NCI-H2196 treated with DMSO at 0.1 percent for 48 hours (cell line): ENCODE measurements at regions not wholly inside any gene's neighbourhood (a gene's known extent, or its start where the extent isn't known, plus 50 kb on each side); places are given as distances from the start of the nearest gene placed in this dataset.

Experiments
- DNase-seq: peaks from one replicate; lab custom pipeline; 2025; ENCODE audit not compliant: unreplicated experiment; lab: John Stamatoyannopoulos, UW

DNA sequence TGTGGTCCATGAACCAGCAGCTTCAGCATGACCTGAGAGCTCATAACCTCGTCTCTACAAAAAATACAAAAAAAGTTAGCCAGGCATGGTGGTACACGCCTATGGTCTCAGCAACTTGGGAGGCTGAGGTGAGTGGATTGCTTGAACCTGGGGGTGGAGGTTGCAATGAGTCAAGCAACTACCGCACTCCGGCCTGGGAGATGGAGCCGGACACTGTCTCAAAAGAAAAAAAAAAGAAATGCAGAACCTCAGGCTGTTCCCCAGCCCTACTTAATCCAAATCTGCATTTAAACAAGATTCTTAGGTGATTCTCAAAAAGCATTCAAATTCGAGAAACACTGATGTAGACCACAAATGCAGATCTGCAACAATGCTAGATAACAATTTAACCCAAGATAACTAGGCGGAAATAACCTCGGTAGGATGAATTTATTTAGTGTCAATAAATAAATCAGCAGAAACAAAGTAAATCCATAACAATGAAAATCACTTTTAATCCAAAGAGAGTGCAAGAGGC, 203.5 kb downstream of the SP3 start:
- DNase-seq: no peak

DNA sequence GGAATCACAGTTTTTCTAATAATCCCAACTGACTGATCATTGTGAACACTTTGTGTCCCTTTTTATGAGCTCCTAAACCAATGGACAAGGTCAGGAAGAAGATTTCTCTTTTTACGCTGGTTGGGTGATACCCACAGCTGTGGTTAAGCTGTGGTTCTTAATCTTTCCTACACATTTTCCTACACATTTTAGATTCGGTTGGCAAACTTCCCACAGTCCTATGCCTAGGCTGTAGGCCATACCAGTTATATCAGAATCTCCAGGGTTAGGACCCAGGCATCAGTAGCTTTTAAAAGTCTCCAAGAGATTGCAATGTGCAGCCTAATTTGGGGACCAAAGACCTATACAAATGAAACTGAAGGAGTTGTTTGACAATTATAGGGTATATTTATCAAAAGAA, 203.0 kb downstream of the SP3 start:
- no peak for DNase-seq

DNA sequence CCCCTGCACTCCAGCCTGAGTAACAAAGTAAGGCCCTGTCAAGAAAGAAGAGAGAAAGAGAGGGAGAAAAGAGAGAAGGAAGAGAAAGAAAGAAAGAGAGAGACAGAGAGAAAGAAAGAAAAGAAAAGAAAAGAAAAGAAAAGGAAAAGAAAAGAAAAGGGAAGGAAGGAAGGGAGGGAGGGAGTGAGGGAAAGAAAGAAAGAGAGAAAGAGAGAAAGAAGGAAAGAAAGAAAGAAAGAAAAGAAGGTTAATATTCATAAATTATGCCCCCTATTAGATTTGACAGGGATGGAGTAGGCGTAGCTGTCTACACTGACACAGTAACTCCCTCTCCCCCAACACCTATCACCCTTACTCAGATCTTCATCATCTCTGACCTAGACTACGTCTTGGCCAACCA, 202.3 kb downstream of the SP3 start:
- DNase-seq: no peak

DNA sequence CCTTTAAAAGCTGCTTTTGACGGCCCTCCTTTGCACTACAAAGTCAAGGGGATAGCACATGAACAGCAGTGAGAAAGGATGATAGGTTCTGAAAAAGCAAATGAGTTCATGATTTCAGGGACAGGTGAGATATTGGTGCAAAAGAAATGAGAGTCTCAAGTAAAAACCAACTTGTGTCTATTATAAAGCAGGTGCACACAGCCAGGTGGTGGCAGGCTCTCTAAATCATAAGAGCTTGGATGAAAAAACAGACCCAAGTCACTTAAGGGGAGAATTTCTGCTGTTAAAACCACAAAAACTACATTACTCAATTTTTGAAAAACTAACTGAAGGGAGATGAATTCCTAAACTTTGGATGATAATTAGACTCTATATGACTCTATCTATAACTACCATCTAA, 201.5 kb downstream of the SP3 start:
- no peak for DNase-seq

DNA sequence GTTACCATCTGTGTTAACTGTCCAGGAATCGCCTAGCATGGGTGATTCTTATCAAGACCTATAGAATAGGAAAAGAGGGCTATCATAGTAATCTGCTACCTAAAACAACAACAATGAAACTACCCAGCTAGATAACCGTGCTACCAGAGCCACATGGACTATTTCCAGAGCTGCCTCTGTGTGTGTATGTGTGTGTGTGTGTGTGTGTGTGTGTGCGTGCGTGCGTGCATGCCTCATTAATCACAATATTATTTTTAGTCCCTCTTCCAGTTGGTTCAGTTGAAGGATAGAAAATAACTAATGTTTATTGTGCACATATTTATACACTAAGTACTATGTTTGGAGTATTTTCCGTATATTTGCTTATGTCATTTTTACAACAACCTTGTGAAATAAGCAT, 201.1 kb downstream of the SP3 start:
- DNase-seq: no peak

DNA sequence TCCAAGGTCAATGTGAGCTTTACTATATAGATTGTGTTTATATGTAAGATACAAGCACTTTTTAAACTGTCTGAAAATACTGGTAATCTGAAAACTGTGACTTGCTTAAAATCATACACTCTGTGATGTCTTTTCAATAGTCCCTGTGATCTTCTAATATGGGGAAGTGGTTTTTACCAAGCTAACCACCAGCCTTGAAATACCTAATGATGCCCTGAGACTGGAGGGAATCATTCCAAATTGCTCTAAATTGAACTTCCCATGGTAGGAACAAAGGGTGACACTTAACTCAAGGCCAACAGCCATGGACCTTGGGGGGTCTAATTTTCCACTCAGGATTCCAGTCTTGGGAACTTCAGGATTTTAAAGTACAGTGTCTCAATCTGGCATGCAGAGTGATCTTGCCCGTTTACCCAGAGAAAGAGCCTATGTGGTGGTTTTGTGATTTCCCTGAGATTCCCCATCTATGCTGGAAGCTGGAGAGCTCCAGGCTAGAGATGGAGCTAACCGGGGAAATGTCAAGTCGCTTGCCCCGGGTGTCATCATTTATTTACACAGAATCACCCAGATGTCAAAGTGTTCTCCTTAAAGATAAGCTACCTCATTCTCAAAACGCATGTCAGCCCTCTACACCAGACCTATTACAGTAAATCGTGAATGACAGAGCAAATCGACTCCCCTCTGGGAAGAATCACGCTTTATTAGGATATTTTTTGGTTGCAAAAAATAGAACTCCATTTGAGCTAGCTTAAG, 198.5 kb downstream of the SP3 start:
- no peak for DNase-seq

DNA sequence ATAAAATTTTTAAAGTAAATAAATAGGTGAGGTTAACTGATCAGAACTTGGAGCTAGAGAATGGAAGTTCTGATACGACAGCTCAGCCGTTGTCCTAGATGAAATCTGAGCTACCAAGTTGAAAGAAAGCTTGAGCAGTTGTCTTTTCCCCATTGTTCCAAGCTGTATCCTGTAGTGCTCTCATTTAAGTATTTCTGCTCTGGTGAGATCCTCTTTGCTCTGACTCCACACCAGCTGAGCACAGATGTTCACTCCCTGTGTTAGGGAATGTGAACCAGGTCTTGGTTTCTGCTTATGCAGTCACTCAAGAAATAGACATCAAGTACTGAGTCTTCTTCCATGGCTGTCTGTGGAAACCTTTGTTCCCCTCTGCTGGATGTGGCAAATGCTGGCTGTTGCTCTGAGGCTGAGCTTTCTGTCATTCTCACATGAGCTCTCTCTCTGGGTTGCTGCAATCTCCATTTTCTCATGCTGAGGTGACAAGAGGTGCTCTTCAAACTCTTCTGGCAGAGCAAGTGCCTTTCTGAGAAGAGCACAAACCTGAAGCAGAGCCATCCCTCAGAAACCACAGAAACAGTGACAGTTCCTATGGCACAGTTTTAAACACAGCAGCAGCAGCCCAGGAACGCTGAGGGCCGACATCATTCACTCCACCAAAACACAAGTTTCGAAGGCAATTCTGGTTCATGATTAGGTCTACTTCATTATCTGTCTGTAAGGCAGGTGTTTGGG, 194.1 kb downstream of the SP3 start:
- no peak for DNase-seq

DNA sequence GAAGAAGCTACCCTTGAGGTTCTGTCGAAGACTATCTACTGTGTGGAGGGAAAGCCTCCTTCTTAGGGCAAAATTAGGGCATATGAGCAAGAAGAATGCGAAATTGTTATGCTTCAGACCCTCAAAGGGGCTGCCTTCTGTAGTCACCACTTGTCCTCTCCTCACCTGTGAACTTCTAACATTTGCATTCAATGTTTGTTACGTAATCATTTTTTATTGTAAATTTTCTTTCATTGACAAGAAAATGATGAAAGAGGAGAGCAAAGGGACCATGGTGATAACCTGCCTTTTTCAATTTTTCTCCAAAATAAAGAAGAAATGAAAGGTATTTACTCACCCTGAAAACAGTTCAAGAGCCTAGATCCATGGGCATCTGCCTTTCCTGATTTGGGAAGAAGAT, 193.0 kb downstream of the SP3 start:
- DNase-seq: no peak

DNA sequence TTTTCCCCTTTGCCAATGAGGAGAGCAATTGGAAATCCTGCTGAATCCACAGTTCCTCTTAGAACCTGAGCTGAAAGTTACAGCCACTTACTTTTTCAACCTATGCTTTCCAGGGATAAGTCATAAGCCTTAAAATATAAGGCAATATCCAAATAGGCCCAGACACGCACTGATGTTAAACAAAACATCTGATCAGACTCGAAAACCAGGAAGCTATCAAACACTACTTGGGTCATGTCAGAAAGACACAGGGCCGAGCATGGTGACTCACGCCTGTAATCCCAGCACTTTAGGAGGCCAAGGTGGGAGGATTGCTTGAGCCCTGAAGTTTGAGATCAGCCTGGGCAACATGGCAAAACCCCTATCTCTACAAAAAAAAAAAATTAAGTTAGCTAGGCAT, 192.1 kb downstream of the SP3 start:
- no peak for DNase-seq

DNA sequence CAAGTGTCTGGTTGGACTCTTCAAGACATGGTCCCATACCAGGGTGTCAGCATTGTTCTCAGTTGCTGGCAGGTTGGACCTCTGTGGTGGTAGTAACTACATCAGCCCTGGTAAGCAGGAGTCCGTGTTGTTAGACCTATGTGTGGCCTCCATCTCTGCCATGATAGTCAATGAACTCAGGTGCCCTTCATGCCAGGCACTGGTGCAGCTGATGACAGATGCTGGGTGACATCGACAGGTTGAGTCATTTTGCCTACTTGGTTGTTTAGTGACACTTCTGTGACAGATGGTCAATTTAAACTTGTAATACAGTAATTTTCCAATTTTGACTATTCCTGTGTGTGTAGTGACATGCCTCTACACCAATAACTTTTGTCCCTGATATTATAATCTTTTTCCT, 189.7 kb downstream of the SP3 start:
- DNase-seq: no peak

DNA sequence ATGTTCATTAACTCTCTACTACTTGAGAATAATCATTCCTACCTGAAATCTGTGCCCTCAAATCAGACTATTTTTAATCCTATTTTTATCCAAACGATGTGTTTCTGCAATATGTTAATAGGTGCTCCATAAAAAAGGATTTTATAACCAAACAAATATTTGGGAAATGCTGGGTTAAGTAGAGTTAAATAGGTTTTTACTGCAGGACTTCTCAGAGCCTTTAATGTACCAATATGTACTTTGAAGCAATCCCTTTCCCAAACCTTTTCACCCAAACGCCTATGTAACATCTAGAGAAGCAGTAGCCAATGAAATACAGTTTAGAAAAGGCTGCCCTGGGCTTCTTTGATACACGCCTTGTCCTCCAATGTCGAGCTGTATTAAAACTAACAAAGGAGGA, 182.5 kb downstream of the SP3 start:
- no peak for DNase-seq

DNA sequence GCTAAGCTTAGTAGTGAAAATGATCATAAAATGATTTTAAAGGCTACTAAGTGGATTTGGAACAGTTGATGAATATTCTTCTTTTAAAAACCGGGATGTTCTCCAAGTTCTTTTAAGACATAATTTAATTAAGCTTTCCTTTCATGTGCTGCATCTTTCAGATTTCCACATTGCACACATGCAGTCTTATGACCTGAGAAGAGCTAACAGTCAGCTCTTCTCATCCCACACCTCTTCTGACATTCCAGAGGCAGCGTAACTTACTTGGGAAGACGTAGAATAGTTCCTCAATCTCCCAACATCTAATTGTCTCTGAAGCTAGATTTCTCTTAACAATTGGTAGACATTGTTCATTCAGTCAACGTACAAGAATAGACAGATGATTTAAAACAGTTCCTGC, 181.8 kb downstream of the SP3 start:
- no peak for DNase-seq

DNA sequence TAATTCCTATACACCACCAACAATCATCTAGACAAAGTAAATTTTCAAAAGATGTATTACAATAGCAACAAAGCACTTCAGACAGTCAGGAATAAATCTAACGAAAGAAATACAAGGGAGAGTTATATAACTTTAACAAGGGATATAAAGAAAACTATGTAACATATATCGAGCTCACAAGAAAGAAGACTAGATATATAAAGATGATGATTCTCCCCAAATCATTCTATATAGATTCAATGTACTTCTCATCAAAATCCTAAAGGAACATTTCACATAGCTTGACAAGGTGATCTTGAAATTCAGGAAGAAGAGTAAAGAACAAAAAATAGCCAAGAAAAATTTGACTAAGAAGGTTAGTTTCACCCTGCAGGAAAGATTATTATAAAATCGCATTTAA, 179.4 kb downstream of the SP3 start:
- DNase-seq: no peak

DNA sequence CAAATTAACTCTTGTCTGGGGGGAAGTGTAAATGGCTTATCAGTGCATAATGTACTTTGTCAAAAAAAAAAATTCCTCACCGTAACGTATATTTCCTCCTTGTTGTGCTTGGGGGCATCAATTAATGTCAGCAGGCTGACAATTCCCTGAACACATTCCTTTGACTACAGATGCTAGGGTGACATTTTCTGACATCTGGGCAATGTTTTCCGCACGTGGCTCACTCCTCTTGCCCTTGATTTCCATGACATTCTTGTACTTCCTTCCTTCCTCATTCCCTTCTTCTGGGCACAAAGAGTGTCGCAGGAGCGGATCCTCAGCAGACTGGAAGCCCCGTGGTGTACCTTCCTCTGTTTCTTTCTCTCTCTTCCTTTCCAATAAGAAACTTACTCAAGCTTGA, 173.7 kb downstream of the SP3 start:
- DNase-seq: no peak

DNA sequence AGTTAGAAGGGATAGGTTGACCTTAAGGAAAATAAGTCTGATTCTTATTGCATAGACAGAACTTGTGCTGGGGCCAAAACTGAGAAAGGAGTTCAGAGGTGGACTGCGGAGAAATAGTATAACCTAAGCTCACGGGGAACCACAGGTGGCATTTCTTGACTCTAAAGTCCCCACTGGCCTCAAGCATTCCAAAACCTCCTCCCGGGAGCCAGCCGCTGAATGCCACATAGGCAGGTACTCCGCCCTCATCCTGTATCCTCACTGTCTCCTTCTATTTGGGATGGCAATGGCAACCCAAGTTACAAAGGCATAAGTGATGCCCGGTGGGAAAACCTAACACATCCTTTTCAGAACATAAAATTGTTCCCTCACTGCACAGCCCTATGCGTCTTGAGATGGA, 173.0 kb downstream of the SP3 start:
- no peak for DNase-seq

DNA sequence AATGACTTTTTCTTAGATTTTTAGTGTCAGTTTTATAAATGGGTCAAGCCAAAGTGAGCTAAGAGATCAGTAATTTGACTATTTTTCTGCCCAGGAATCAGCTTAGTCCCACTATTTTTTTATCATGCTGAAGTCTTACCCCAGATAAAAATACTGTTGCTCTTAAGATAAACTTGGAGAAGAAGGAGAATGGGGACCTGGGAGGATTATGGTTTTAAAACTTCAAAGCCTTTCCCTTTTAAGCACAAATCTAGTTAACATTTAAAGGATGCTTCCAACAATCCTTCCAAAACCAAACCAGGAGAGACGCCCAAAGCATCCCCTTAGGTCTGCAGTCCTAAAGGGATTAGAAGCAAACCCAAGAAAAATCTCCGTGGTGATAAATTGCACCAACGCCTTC, 172.4 kb downstream of the SP3 start:
- no peak for DNase-seq

DNA sequence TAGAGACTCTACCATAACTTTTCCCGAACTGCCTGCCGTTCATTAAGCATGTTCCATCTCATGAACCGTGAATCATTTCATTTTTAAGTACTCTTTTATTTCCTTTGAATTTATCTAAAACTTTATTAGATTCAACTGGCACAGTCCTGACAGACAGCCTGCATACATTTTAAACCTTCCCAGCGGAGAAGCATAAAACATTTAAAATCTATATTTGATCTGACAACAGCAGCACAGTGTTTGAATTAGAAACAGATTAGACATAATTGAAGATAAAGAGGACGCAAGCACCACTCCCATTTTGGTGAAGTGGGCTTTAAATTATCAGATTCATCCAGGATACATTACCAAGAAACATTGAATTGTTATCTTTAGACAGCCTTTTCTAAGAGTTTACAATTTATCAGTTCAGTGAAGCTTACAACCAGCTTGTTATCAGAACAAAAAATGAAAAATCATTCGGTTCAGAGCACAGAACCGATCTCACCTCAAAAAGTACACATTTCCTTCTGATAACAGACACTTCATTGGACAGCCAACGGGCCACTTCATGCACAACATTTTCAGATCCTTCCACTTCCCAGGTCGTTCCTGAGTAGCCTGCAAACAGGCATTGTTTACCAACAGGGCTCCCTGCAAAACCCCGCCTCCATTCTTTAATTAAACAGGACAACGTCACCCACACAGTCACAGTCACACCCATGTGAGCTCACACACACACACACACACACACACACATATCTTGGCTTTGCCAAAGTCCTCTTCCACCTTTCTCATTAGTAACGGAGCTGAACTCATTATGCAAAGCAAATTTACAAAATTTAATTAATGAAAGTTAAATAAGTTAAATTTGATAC, 171.2 kb downstream of the SP3 start:
- DNase-seq: no peak

DNA sequence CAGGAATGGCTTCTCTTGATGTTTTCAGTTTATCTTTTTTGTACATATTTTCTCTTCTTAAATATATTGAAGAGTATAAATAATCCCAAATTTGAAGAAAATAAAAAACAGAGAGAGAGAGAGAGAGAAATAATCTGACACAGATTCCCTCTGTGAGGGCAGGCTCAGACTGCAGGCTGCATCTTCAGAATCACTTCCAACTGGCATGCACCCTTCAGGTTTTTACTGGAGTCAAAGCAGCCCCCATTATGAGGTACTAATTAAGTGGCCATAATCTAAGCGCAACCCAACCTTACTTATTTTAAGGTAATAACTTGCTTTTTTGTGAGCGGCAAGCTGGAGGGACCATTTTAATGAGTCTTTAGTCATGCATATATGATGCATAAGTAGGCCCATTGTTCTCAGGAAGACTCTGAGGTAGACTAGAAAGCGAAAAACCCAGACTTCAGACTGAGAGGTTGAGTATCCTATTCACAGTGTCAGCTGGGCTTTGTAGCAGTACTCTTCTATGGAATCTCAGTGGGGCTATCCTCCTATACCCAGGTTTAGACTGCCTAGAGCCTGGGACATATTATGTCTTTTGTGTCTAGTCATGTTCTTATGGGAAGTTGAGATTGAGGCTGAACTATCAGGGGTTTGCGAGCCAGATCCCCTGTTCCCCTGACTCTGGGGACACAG, 167.4 kb downstream of the SP3 start:
- no peak for DNase-seq

DNA sequence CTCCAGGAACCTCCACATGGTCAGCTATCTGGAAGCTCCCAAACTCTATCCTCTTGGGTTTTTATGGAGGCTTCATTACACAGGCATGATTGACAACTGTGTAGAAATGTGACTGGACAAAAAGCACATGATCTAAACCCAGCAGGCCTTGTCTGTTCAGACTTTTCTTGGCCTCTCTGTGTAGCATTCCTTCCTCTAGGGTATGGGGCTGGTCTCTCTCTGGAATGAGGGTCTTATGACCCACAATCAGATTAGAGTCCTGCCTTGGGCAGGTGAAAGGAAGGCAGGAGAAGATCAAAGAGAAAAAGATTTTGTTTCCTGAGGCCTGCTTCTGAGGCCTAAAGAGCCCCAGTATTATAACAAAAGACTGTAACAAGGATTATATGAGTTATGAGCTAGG, 162.7 kb downstream of the SP3 start:
- DNase-seq: no peak

DNA sequence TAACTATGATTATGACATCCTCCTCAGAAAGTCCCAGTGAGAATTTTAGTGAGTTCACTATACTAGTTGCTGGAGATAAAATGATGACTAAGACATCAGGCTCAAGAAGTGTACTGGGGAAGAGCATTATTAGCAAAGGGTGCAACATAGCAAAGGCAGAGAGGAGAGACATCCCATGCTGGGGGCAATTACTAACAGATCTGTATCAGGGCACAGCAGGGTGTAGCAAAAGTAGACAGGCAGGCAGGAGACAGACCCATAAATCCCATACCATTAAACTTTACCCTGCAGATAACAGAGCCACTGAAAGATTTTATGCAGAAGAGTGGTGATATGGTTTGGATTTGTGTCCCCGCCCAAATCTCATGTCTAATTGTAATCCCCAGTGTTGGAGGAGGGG, 161.7 kb downstream of the SP3 start:
- no peak for DNase-seq

DNA sequence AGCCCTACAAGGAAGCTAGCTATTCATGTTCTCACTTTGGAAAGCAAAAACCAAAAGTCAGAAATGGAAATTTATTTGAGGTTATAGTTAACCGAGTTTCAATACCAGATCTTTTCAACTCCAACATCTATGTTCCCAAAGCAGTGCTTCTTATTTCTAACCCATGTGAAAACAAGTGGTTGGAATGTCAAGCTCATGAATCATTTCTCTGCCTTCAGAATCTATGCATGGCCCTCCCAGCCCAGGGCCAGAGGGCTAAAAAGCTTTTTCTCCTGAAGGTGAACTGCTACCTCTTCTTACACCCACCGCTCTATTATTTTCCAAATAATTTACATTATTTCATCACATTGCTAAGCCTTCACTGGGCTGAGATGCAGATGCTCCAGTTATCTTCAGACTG, 158.4 kb downstream of the SP3 start:
- DNase-seq: no peak
